ENCODE measurements at regions not wholly inside any gene's neighbourhood (a gene's known extent, or its start where the extent isn't known, plus 50 kb on each side); places are given as distances from the start of the nearest gene placed in this dataset.

- no peak for DNase-seq
Measured at GRCh38 chr5:23579566-23579965, 72.2 kb downstream of the PRDM9 start.

DNA sequence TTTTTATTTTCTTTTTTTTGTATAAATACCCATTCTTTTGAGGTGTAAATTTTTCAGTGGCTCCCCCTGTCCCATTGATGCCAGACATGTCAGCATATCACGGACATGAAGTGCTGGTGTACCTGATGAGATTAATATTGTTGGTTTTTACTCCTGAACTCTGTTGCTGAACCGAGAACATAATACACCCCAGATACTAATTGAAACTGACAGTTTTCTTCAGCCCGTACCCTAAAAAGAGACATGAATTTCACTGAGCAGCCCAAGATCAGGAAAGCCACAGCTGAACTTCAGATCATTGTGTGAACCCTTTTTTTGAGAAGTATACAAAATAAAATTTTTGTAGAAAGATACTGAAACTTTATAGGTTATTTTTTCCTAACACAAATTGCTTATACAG, 75.7 kb downstream of the PRDM9 start:
- no peak for DNase-seq

DNA sequence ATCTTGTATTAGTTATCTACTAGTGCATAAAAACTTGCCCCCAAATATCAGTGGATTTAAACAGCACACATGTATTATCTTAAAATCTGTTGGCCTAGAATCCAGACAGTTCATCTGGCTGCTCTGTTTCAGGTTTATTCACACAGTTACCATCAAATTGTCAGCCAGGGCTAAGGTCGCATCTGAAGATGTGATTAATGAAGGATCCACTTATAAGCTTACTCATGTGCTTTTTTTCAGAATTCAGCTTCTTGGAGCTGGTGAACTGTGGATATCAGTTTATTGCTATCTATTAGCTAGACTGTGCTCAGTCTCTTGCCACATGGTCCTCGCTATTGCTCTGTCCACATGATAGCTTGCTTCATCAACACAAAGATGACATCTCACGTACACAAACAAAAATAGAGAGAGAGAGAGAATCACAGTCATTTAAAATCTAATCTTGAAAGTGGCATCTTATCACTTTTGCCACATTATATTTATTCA, 81.5 kb downstream of the PRDM9 start:
- no peak for DNase-seq

GRCh38 chr5:23591250-23591649, 83.8 kb downstream of the PRDM9 start:
- no peak for DNase-seq

- no peak for DNase-seq
Measured at GRCh38 chr5:23606927-23607326, 99.5 kb downstream of the PRDM9 start.

- no peak for DNase-seq
Measured at GRCh38 chr5:23612701-23613100, 105.3 kb downstream of the PRDM9 start.

DNA sequence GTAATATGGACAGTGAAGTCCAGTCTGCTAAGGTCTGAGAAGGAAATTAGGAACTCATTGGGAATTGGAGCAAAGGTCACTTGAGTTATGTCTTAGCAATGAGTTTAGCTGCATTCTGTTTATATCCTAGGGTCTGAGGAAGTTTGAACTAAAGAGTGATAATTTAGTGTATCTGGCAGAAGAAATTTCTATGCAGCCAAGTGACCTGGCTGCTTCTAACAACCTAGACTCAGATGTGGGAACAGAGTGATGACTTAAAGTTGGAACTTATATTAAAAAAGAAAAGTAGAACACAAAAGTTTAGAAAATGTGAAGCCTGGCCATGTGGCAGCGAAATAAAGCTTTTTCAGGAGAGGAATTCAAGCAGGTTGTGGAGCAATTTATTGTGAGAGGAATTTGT, 106.2 kb downstream of the PRDM9 start:
- DNase-seq: no peak

DNA sequence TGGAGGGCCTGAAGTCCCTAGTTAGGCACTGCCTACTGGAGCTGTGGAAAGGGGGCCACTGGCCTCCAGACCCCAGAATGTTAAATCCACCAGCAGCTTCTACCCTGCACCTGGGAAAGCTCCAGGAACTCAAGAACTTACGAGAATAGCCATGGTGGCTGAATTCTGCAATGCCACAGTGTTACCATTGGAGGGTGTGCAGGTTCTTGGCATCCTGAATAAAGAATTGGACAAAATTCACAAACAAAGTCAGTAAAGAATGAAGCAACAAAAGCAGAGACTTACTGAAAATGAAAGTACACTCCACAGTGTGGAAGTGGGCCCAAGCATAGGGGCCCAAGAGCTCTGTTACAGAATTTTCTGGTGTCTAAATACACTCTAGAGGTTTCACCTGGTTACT, 107.0 kb downstream of the PRDM9 start:
- DNase-seq: no peak

GRCh38 chr5:23626961-23627360, 119.6 kb downstream of the PRDM9 start:
- no peak for DNase-seq

DNA sequence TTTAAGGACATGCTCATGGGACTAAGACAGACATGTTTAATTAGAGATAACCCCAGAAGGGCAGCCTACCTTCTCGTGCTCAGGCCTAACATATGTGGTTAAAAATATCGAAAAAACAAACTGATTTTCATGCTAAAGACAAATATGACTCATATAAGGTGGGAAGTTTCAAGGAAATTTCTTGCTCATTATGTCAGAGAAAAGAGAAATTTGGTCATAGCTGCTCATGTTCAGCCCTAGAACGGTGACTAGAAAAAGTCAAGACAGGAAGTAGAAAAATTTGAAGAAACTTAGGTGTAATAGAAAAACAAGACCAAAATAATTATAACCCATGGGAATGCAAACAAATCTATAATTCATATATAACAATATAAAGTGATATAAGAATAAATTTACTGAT, 120.6 kb downstream of the PRDM9 start:
- no peak for DNase-seq

DNA sequence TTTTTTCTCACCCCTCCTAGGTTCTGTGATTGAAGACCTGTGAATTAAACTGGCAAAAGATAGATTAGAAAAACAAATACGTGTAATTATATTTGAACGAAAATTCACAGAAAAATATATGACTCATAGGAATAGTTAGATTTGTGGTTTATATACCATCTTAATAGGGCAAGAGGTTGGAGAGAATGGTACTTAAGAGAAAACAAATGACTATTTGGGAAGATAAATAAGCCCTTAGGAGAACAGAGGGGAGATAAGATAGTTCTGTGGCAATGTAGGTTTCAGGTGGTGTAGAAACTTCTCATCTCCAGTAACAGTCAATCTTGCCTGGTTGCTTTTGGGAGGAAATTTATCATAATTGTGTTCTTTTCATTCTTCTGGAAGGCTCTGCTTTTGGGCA, 122.0 kb downstream of the PRDM9 start:
- no peak for DNase-seq

DNA sequence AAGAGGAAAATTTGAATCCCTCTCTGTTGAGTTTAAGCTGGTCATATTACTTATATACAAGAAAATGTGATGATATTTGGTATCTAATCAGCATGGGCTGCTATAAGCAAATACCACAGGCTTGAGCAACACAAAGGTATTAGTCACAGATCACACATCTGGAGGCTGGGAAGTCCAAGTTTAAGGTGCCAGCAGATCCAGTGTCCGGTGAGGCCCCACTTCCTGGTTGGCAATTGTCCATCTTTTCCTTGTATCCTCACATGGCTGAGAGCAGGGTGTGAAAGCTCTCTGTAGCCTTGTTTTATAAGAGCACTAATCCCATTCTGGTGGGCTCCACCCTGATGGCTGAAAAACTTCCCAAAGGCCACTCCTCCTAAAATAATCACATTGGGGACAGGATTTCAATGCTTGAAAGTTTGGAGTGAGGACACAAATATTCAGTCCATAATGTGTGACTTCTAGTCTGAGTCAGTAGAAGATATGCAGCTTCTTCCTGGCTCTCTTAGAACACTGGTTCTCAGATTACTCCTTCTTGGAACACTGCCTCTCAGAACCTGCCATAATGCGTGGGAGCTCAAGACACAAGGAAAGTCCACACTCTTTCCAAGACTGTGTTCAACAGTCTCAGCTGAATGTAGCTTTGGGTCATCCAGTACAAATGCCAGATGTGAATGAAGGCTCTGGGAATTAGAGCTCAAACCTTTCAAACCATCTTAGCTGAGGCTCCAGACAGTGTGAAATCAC, 124.1 kb downstream of the PRDM9 start:
- DNase-seq: no peak

DNA sequence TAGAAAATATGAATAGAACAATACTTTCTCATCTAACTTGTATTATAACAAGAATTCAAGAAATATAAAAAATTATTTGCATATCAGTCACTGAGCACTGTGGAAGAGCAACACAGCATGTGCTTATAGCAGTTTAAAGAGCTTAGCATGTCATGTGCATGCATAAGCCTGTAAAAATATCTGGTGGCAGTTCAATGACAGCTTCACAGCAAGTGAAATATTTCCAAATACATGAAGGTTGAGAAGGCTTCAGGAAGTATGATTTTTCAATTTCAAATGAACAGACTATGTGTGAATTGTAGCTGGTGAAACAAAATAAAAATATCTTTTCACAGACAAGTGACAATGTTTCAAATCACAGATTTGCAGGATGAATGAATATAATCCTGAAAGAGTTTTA, 128.5 kb downstream of the PRDM9 start:
- DNase-seq: no peak

DNA sequence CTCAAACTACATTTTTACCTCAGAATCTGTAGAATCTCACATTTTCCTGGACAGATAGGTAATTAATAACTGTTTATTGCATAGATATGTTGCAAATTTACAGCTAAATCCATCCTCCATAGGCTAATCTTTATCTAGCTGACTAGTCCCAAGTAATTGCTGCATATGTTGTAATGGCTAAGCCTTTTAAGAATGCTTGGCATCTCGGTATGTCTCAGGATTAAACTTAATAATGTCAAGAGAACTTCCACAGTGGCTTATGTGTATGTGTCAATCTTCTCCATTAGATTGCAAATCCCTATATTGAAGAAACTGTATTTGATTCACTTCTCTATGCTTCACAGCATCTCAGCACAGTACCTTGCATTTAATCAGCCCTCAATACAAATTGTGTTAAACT, 131.9 kb downstream of the PRDM9 start:
- DNase-seq: no peak

GRCh38 chr5:23648656-23649055, 141.2 kb downstream of the PRDM9 start:
- DNase-seq: no peak

DNA sequence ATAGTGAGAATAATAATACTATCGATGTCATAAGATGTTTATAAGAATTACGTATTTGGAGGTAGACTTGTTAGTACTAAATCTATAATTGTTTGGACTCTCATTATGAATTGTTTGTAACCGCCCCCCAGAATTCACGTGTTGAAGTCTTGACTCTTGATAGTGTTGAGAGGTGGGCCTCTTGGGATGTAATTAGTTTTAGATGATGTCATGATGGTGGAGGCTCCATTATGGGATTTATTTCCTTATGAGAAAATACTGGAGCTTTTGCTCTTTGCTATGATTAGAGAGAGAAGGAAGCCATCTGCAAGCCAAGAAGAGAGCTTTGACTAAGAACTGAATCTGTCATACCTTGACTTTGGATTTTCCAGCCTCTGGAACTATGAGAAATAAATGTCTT, 142.2 kb downstream of the PRDM9 start:
- no peak for DNase-seq

- no peak for DNase-seq
Measured at GRCh38 chr5:23655674-23656073, 148.3 kb downstream of the PRDM9 start.

GRCh38 chr5:23675456-23675855, 168.0 kb downstream of the PRDM9 start:
- no peak for DNase-seq

- DNase-seq: no peak
Measured at GRCh38 chr5:23677996-23678395, 170.6 kb downstream of the PRDM9 start.

GRCh38 chr5:23684103-23684502, 176.7 kb downstream of the PRDM9 start:
- no peak for DNase-seq

DNA sequence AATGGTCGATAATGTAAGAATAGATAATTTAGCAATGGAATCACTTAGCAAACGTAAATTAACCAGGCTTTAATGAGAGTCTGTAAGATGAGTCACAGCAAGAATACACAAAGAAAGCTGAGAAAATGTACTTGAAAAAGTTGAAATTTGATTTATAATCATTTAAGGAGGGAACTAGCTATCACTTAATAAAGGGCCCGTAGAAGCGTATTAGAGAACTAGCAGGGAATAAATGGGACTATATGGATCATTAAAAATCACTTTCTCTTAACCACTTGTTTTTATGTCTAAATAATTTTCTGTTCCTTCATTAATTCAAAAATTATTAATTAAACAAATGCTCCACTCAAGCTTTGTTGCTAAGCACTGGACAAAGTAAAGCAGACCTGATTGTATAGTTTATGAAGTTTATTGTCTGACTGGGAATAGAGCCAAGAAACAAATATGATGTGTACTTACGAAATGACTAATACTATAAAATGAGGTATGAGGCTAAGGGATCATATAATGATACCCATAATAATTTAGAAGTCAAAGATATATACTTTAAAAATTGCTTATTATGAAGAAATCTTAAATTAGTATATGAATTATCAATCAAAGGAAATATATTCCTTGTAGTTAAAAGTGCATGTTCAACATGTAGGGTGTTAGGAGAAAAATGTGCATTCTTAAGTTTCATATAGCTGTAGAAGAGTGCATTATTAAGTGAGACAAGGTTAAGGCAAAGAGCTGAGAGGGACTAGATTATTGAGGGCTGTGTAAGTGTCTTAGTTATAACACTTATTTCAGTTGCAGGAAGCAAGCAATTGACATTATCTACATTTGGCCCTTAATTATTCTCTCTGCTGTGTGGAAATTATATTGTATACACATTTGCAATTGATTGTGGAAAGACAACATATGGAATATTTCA, 196.8 kb downstream of the PRDM9 start:
- DNase-seq: no peak

DNA sequence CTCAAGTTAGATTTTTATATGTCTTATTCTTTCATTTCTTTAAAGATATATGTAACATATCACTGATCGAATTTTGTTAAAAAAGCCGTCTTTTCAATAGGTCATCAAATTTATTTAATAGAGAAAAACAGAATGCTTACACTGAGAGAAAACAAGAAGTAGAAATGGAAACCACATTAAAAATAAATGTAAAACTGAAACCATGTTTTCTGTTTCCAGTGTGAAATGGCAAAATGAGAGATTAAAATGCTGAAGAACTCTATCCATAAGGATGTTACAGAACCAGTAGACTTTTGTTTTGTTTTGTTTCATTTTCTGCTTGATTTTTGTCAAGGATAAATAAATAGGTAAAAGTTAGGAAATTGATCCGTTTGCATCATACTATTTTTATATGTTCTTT, 210.1 kb downstream of the PRDM9 start:
- DNase-seq: no peak

DNA sequence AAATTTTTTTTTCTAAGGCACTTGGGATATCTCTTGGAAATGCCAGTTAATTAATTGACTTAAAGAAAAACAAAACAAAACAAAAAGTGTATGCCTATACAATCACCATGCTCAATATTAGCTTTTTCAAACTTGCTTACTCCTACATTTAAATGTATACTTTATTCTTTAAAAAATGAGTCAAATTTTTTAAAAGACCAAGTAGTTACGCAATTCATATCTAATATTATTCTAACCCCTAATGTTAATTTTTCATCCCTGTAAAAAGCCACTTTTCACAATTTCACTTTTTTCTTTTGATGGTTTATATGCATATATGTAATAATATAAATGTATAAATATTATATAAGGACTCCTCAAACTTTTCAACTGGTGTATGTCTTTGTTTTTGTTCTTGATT, 211.2 kb downstream of the PRDM9 start:
- DNase-seq: no peak

DNA sequence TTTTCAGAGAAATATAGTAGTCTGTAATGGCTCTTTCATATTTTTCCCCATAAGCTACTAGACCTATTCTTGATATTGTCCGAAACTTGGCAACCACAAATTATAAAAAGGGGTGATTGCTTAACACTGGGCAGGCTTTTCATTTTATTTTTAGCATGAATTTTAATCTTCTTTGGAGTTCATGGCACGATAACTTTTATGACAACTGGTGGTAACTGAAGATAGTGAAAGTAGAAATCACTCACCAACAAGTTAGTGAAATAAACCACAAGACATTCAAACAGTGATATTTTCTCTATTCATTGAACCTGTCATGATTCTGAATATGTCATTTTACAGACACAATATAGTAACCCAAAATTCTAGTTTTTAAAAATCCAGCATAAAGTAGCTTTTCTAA, 213.9 kb downstream of the PRDM9 start:
- no peak for DNase-seq

Measured in fibroblast of skin of scalp (primary cell).